K562 (cell line): ENCODE measurements at regions not wholly inside any gene's neighbourhood (a gene's known extent, or its start where the extent isn't known, plus 50 kb on each side); places are given as distances from the start of the nearest gene placed in this dataset.
"Not testable (repeated sequence)": the region's sequence is repeated elsewhere in the genome, so short reads cannot be mapped to it uniquely, and the experiment has no call there.

Experiments
- ELF1 ChIP-seq: fragments of 200-800 bp; sonication (Bioruptor generic); IDR thresholded peaks from 2 replicates; pipeline ENCODE4 v1.6.1; 2016; ENCODE audit warnings: missing genetic modification characterization, missing compliant biosample characterization
- HDAC6 ChIP-seq: IDR thresholded peaks from 2 replicates; pipeline ENCODE4 v1.6.1; 2012; ENCODE audit warnings: low read depth, mild to moderate bottlenecking, control low read depth, inconsistent platforms, low read length, moderate library complexity
- JUNB ChIP-seq: fragments of 450-650 bp; formaldehyde crosslinking; conservative IDR thresholded peaks from 2 replicates; pipeline ENCODE4 v1.4.0; 2020; ENCODE audit warnings: mild to moderate bottlenecking
- POLR2A ChIP-seq: fragments of 450-650 bp; conservative IDR thresholded peaks from 2 replicates; pipeline ENCODE4 v1.6.1; 2016
- SPI1 ChIP-seq: IDR thresholded peaks from 2 replicates; pipeline ENCODE4 v1.6.1; 2011; ENCODE audit warnings: low read depth, low read length, control low read depth, borderline replicate concordance
- TAF1 ChIP-seq: IDR thresholded peaks from 2 replicates; pipeline ENCODE4 v1.6.1; 2011; ENCODE audit warnings: mild to moderate bottlenecking, low read length, moderate library complexity; ENCODE audit not compliant: insufficient read depth, control insufficient read depth, severe bottlenecking; ENCODE audit errors: extremely low read depth
- TEAD4 ChIP-seq, 2 experiments: sonication (generic) in 1 of 2; formaldehyde crosslinking in 1 of 2; IDR thresholded peaks; 2 replicates each; pipeline versions ENCODE4 v1.6.1 to v1.8.0; 2012 to 2022; ENCODE audit warnings: borderline replicate concordance in 1 of 2, inconsistent platforms in 1 of 2, low read length in 1 of 2, mild to moderate bottlenecking in 1 of 2, missing genetic modification reagents in 1 of 2
- ZNF174 ChIP-seq: fragments of 250-450 bp; sonication (Bioruptor Pico); IDR thresholded peaks from 2 replicates; pipeline ENCODE4 v1.4.0; 2020; ENCODE audit warnings: mild to moderate bottlenecking
- TF ChIP-seq, protein P1 (sequence below): sonication (generic); formaldehyde crosslinking; IDR thresholded peaks from 2 replicates; pipeline ENCODE4 v1.8.0; 2022; ENCODE audit warnings: missing genetic modification reagents, mild to moderate bottlenecking, borderline replicate concordance
- TF ChIP-seq, protein P2 (sequence below), 2 experiments: fragments of 450-650 bp in 1 of 2; sonication (generic) in 1 of 2; formaldehyde crosslinking in 1 of 2; IDR thresholded peaks; 2 replicates each; pipeline versions ENCODE4 v1.7.1 to v1.9.0; 2016 to 2022; ENCODE audit warnings: inconsistent platforms in 1 of 2, mild to moderate bottlenecking in 1 of 2, missing genetic modification reagents in 1 of 2
- TF ChIP-seq, protein P3 (sequence below): fragments of 450-650 bp; IDR thresholded peaks from 2 replicates; pipeline ENCODE4 v1.6.1; 2016; ENCODE audit warnings: low read depth, mild to moderate bottlenecking, moderate library complexity
- TF ChIP-seq, protein P4 (sequence below): fragments of 450-650 bp; IDR thresholded peaks from 2 replicates; pipeline ENCODE4 v1.6.1; 2016; ENCODE audit warnings: borderline replicate concordance

DNA sequence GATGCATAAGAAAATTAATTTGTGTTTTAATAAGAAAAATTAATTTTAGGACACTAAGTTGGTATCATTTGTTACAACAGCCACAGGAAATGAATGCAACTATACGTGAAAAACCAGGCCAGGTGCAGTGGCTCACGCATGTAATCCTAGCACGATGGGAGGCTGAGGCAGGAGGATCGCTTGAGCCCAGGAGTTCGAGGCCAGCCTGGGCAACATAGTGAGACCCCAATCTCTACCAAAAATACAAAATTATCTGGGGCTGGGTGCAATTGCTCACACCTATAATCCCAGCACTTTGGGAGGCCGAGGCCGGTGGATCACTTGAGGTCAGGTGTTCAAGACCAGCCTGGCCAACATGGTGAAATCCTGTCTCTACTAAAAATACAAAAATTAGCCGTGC, 132.2 kb upstream of the CIBAR2 start:
- not testable (repeated sequence) for TF ChIP-seq TAF1; ZNF174 (CRISPR knock-in tag); ELF1 (tag); TEAD4 (IDR thresholded peaks at IDR 0.05; ENCODE audit: low read length); TEAD4 (CRISPR knock-in tag; IDR thresholded peaks at IDR 0.05; ENCODE audit: borderline replicate concordance); JUNB (CRISPR knock-in tag); HDAC6; POLR2A; SPI1
- TF ChIP-seq, protein P1, sequence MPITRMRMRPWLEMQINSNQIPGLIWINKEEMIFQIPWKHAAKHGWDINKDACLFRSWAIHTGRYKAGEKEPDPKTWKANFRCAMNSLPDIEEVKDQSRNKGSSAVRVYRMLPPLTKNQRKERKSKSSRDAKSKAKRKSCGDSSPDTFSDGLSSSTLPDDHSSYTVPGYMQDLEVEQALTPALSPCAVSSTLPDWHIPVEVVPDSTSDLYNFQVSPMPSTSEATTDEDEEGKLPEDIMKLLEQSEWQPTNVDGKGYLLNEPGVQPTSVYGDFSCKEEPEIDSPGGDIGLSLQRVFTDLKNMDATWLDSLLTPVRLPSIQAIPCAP: not testable (repeated sequence)
- TF ChIP-seq, protein P2, sequence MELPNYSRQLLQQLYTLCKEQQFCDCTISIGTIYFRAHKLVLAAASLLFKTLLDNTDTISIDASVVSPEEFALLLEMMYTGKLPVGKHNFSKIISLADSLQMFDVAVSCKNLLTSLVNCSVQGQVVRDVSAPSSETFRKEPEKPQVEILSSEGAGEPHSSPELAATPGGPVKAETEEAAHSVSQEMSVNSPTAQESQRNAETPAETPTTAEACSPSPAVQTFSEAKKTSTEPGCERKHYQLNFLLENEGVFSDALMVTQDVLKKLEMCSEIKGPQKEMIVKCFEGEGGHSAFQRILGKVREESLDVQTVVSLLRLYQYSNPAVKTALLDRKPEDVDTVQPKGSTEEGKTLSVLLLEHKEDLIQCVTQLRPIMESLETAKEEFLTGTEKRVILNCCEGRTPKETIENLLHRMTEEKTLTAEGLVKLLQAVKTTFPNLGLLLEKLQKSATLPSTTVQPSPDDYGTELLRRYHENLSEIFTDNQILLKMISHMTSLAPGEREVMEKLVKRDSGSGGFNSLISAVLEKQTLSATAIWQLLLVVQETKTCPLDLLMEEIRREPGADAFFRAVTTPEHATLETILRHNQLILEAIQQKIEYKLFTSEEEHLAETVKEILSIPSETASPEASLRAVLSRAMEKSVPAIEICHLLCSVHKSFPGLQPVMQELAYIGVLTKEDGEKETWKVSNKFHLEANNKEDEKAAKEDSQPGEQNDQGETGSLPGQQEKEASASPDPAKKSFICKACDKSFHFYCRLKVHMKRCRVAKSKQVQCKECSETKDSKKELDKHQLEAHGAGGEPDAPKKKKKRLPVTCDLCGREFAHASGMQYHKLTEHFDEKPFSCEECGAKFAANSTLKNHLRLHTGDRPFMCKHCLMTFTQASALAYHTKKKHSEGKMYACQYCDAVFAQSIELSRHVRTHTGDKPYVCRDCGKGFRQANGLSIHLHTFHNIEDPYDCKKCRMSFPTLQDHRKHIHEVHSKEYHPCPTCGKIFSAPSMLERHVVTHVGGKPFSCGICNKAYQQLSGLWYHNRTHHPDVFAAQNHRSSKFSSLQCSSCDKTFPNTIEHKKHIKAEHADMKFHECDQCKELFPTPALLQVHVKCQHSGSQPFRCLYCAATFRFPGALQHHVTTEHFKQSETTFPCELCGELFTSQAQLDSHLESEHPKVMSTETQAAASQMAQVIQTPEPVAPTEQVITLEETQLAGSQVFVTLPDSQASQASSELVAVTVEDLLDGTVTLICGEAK (IDR thresholded peaks at IDR 0.05): not testable (repeated sequence)
- TF ChIP-seq, protein P2 (CRISPR knock-in tag; IDR thresholded peaks at IDR 0.05): not testable (repeated sequence)
- TF ChIP-seq, protein P3, sequence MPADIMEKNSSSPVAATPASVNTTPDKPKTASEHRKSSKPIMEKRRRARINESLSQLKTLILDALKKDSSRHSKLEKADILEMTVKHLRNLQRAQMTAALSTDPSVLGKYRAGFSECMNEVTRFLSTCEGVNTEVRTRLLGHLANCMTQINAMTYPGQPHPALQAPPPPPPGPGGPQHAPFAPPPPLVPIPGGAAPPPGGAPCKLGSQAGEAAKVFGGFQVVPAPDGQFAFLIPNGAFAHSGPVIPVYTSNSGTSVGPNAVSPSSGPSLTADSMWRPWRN: not testable (repeated sequence)
- TF ChIP-seq, protein P4, sequence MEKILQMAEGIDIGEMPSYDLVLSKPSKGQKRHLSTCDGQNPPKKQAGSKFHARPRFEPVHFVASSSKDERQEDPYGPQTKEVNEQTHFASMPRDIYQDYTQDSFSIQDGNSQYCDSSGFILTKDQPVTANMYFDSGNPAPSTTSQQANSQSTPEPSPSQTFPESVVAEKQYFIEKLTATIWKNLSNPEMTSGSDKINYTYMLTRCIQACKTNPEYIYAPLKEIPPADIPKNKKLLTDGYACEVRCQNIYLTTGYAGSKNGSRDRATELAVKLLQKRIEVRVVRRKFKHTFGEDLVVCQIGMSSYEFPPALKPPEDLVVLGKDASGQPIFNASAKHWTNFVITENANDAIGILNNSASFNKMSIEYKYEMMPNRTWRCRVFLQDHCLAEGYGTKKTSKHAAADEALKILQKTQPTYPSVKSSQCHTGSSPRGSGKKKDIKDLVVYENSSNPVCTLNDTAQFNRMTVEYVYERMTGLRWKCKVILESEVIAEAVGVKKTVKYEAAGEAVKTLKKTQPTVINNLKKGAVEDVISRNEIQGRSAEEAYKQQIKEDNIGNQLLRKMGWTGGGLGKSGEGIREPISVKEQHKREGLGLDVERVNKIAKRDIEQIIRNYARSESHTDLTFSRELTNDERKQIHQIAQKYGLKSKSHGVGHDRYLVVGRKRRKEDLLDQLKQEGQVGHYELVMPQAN: not testable (repeated sequence)
